Upper lobe of left lung (tissue), 4 donors: ENCODE measurements at regions not wholly inside any gene's neighbourhood (a gene's known extent, or its start where the extent isn't known, plus 50 kb on each side); places are given as distances from the start of the nearest gene placed in this dataset.

Experiments
- EP300 ChIP-seq, 4 donors: sonication (generic); formaldehyde crosslinking; IDR thresholded peaks; one replicate each; pipeline ENCODE4 v1.5.1; 2017; ENCODE audit warnings: antibody characterized with exemption in 4 of 4, control low read depth in 2 of 4
- POLR2A ChIP-seq, 4 donors: fragments of 450-650 bp; IDR thresholded peaks; one replicate each; pipeline ENCODE4 v1.5.1; 2016 to 2017; ENCODE audit warnings: antibody characterized with exemption in 4 of 4, mild to moderate bottlenecking in 2 of 4
- POLR2AphosphoS5 ChIP-seq, 2 donors: sonication (generic); formaldehyde crosslinking; IDR thresholded peaks; one replicate each; pipeline ENCODE4 v1.5.1; 2017; ENCODE audit warnings: antibody characterized with exemption in 2 of 2

DNA sequence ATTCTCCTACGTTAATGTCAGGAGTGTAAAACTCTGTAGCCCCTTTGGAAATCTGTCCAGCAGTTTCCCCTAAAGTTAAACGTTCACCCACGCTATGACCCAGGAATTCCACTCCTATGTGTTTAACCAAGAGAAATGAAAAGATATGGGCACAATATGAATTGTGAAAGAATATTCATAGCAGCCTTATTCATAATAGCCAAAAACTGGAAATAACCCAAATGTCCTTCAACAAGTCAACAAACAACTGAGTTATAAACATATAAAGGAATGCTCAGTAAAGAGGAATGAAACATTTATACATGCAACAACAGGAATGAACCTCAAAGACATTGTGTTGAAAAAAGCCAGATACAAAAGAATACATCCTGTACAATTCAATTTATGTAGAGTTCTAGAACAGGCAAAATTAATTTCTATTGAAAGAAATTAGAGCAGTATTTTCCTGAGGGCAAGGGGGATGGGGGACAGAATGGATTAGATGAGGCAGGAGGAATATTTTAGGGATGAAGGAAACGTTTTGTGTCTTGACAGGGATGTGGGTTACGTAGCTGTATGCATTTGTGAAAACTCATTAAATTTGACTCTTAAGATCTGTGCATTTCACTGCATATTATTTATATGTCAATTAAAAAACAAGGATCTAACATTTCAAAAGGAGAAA, 286.7 kb upstream of the CDH5 start:
- TF ChIP-seq POLR2A (IDR thresholded peaks at IDR 0.05) (no peak), EP300 (IDR thresholded peaks at IDR 0.05) (no peak), POLR2AphosphoS5 (IDR thresholded peaks at IDR 0.05) (no peak)
